C1 segment of cervical spinal cord (tissue), 14 donors: ENCODE measurements at regions not wholly inside any gene's neighbourhood (a gene's known extent, or its start where the extent isn't known, plus 50 kb on each side); places are given as distances from the start of the nearest gene placed in this dataset.
"Not testable (repeated sequence)": the region's sequence is repeated elsewhere in the genome, so short reads cannot be mapped to it uniquely, and the experiment has no call there.

Source experiments
- DNase-seq, 14 donors: peaks; one replicate each; lab custom pipeline; 2025; lab: John Stamatoyannopoulos, UW

DNA sequence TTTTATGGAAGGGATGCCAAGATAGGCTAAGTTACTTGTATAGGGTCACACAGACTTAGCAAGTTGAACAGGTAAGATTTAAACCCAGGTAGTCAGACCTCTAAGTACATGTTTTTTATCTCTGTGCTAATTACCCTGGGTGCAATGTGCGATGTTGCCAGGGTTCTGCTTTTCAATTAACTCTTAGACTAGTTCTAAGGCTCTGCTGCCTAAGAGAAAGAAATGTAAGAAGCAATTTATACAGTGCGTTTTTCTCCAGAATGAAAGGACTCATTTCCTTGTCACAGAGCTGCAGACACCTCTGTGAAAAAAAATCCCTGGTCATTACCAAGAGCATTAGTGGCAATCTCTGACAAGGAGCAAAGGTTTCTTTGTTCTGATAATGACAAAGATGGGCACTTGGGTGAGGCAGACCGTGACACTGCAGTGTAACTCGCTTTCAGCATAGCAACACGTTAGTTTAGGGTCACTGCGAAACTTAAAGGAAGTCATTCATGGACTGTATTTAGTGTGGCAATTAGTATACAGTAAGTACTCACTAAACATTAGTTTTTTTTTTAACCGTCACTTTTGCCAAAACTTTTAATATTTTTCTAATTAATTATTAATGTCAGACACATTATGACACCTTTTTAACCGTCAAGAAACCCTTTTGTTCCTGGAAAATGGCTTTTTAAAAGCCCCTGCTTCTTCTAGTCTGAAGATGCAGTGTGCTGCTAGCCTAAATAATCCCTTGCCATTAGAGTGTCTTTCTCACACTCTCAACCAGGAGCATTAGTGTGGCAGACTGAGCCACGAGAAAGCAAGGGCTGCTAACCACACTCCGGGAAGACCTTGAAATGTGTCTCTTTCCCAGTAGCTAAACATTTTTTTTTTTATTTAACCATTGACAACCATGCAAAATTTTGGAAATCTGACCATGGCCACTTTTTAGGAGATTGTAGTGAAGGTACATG is 520.0 kb upstream of the C9orf72 start:
- DNase-seq = no peak

DNA sequence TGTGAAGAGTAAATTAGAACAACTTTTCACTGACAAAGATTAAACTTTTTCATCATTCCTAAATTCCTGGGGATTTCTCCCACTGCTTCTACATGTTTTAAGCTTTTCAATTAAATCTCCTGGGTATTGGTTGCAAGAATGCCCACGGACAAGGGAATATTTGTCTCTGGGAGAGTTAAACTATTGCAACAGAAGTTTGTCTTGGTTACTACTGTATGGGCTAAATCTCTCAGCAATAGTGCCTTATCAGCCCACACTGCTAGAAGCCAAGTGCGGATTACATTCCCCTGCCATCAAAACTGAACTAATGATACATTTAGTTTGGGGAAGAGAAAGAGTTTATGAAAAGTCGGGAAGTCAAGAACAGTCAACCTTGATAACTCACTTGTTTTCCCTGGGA is 528.2 kb upstream of the C9orf72 start:
- no peak for DNase-seq

DNA sequence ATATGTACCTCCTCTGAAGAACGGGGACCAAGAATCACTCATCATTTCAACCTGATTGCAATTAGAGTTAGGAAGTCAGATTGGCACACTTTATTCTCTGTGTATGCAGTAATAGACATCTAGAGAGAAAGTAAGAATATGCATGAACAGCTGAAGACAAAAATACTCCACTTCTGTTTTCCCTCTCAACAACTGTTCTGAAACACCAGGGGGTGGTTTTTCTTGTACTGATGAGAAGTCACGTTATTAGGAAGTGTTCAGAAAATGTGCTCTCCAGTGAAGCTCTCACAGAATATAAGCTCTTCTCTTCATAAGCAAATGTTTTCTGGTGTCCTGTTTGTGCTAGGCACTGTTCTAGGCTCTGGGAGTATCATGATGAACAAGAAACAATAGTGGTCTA is 531.7 kb upstream of the C9orf72 start:
- DNase-seq = no peak

DNA sequence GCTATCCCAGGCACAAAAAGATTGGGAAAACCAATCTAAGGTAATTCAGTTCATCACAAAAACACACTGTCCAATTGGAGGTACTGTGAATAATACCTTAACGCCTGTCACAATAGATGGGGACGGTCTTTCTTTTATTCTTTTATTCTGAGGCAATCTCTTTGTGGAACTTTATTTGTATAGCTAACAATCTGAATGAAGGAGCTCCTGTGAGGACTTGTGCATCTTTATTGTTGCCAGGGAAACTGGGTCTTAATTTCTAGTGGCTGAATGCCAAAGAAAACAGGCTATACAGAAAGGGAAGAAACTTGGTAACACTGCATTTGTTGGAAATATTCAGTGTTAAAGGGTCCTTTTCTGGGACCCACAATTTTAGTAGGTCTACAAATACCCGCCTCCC is 546.9 kb upstream of the C9orf72 start:
- no peak for DNase-seq

DNA sequence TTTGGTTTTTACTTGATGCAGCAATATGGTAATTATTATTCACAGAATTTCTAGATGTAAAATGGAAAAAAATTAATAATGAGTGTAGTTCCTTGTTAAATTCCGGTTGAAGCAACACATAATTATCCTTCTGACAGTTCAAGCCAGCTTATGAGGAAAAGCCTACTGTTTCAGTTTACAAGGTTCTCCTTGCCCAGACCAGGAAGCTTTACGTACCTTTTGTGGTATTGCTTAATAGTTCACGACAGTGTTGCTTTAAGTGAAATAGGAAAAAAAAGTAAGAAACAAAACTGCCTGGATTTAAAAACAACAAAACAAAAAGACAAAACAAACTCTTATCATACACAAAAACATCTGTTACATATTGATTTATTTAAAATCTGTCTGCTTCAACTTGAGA is 547.3 kb upstream of the C9orf72 start:
- no peak for DNase-seq

DNA sequence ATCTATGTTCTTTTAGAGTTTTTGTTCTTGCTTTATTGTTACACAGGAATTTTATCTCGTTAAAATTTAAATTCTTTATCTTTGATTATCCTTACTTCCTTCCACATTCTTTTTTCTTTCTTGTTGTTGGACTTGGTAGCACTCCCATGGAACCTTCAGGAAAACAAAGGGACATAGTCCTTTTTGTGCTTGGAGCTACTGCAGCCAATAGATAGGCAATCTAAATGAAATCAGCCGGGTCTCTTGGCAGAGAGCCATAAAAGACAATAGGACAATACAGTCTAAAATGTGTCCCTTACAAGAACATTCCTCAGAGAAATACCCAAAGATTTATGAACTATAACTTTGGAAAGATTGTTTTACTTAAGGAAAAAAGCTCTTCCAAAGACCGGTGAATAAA is 548.1 kb upstream of the C9orf72 start:
- no peak for DNase-seq

DNA sequence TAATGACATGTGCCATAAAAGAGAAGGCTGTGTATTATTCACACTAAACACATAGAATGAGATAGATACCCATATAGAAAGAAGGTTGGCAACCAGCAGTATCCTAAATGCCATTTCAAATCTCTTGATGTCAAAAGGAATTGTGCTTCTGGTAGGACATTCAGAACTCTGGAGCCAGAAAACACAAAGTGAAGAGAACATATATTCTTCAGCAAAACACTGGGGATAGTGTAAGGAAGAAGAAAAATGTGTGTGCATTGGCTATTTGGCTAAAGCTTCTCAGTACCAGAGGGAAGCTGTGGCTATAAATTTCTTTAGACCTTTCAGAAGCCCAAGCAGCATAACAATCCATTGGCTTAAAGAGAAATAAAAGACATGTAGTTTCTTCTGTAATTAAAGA is 551.6 kb upstream of the C9orf72 start:
- DNase-seq = no peak

DNA sequence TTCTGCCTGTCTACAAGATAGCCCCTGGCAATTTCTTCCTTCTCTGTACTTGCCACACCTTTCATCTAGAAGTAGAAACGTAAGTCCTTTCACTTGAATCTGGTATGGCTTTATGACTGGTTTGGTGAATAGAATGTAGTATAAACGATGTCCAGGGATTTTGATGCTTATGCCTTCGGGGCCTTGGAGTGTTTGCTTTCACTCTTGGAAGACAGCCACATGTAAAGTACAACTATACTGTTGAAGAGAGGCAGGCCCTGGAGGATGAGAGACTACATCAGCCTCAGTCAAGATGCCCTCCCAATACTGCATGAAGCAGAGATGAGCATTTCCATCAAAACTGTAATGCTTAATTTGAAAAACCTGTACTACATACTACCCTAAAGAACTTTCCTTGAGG is 553.8 kb upstream of the C9orf72 start:
- DNase-seq = no peak

DNA sequence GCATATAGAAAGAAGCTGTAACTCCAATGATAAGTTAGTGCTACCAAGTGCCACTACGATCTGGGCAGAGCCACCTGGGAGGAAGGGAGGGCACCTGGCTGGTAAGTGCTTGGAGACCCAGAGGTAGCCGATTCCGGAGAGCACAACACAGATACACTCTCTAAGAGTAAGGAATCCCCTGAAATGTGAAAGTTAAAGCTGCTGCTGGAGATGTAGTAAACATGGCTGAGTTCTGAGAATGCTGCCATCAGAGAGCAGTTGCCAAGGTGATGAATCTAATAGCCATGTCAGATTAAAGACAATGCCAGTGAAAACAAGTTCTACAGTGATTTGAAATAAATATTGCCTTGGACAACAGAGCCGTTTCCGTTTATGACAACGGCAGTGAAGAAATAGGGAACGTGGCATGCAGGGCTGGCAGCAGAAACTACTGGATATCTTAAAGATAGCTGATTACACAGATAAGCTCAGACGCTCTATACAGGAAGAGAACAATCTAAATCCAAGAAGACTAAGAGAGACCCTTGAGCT is 561.2 kb upstream of the C9orf72 start:
- no peak for DNase-seq

DNA sequence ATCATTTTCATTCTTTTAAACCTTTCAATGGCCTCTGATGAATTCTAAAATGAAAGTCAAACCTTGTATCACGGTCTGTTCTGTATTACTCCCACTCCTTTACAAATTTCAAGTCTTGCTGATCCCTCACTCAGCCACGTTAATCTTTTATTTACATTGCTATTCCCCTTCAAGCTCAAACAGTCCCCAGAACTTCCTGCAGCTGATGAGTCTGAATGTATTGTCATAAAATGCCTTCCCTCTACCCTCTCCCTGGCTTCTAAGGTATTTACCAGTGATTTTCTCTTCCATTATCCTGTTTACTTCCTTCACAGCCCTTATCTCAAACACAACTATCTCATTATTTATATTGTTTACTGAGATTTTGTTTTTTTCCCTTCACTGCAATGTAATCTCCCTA is 562.3 kb upstream of the C9orf72 start:
- DNase-seq = no peak

DNA sequence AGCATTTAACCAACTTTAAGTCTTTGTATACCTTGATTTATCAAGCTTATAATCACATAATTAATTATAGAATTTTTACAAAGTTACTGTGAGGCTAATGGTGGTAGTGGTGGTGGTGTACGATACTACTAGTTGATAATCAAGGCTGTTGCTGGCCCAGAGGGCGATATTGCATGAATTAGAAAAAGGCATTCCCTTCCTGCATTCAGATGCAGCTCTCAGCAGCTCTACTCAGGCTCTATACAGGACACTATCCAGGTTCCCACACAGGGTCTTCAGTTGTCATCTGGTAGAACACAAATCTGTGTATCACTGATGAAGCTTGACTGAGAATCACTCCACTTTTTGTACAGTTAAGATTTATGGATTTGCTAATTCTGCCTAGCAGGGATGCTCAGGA is 562.8 kb upstream of the C9orf72 start:
- DNase-seq = no peak

DNA sequence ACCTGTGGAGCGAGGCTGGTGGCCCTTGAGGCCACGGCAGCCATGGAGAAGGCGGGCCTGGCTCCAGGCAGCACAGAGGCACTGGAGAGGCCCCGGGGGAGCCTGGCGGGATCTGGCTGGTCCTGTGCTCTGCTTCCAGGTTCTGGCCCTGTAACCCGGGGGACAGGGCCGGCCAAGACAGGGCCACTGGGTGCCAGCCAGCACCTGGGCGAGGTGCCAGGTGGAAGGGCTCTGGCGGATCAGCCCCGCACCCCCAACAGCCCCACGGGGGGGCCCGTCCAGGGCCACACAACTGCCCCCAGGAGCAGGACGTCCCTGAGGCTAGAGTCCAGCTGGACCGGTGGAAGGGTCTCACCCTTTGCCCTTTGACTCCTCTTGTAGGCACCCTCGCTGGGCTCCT is 574.1 kb upstream of the C9orf72 start:
- not testable (repeated sequence) for DNase-seq

DNA sequence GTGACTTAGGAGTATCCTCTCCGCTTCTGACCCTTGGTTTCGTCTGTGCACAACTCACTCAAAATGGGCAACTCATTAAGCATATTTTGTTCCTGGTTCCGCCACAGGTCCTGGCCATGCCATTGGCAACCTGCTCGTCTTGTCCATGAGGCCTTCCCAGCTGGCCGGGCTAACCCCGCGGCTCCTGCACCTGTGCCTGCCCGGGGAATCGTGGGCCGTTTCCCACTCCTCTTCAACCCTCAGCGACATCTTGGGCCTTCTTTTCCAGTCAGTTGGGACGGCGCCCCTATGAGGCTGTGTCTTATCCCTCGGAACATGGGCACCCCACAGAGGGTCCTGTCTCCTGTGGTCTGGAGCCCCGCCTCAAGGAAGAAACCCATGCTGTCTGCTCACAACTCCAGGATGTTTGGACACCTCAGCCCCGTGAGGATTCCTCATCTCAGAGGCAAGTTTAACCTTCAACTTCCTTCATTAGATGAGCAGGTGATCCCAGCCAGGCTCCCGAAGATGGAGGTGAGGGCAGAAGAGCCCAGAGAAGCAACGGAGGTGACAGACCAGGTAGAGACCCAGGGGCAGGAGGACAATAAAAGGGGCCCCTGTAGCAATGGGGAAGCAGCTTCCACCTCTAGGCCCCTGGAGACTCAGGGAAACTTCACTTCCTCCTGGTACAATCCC is 574.8 kb upstream of the C9orf72 start:
- DNase-seq = not testable (repeated sequence)

DNA sequence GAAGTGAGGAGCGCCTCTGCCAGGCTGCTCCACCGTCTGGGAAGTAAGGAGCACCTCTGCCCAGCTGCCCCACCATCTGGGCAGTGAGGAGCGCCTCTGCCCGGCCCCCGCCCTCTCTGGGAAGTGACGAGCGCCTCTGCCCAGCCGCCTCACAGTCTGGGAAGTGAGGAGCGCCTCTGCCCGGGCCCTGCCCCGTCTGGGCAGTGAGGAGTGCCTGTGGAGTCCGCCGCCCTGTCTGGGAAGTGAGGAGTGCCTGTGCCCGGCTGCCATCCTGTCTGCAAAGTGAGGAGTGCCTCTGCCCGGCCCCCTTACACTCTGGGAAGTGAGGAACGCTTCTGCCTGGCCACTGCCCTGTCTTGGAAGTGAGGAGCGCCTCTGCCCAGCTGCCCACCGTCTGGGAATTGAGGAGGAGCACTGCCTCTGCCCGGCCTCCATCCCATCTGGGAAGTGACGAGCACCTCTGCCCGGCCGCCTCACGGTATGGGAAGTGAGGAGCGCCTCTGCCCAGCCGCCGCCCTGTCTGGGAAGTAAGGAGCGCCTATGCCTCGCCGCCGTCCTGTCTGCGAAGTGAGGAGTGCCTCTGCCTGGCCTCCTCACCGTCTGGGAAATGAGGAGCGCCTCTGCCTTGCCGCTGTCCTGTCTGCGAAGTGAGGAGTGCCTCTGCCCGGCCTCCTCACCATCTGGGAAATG is 576.2 kb upstream of the C9orf72 start:
- not testable (repeated sequence) for DNase-seq

DNA sequence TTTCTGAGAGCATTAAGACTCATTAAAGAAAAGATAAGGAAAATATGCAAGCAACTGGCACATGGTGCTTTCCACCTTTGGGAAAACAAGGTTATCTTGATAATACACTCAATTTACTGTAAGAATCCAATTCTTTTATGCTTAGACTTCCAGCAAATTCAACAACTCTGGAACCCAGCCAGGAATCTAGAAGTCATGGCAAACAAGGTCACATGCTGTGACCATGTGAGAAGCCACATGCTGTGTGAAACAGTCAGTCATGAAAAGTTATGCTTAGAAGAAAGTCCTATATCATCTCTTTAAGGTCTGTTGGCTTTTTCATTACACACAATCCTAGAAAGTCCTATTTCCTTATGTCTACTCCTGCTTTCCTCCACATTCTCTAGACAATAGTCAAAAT is 581.8 kb upstream of the C9orf72 start:
- no peak for DNase-seq

DNA sequence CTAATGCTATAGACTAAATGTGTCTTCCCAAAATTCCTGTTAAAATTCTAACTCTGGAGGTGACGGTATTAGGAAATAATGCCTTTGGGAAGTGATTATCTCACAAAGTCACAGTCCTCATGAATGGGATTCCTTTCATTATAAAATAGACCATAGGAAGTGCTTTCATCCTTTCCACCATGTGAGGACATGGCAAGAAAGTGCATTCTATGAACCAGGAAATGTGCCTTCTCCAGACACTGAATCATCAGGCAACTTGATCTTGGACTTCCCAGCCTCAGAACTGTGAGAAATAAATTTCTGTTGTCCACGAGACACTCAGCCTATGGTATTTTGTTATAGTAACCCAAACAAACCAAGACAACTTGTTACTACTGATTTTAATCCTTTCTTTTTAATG is 582.4 kb upstream of the C9orf72 start:
- no peak for DNase-seq

DNA sequence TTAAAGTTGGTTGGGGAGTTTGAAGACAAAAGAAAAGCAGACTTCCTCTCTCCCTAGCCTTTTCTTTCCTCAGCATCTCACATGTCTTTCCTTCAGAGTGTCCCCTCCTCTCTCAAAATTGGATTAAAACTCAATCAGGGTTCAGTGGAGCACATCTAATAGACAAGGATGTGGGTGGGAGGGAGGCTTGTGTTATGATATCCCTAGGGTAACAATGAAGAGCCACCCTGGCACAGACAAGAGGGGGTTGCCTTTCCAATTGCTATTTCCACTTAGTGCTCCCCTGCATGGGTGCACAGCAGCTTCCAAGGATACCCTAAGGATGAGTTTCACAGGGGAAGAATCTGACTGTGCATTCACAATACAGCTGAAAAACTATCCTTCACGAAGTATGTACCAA is 585.2 kb upstream of the C9orf72 start:
- no peak for DNase-seq

DNA sequence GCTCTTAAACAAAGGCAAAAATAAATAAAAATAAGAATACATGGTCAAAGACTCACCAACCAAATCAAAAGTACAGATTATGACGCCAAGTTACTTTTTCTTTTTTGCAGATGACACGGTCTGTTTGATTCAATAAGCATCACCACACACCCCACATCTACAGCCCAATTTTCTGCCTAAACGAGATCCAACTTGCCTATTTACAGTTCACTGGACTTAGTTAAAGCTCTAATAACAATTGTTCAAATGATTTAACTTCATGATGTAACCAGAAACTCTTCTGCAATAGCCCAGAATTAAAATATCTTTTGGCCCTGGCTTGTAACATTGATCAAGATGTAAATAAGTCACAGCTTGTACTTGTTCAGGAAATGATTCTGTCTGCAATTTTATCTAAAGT is 590.3 kb upstream of the C9orf72 start:
- no peak for DNase-seq

DNA sequence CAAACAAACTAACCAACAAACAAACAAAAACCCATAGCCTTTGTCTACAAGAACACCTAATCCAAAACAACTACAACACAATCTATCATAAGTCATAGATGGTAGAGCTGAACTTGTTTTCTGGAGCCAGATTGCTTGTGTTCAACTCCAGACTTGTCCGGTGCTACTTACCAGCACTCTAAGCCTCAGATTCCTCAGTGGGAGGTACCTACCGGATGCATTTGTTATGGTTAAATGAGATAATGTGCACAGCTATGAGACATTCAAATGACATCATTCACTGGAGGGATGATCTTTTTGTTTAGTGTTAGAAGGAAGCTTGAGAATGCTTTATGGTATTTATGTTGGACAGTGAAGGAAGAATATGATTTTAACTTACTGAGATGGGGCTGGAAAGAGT is 592.9 kb upstream of the C9orf72 start:
- no peak for DNase-seq

DNA sequence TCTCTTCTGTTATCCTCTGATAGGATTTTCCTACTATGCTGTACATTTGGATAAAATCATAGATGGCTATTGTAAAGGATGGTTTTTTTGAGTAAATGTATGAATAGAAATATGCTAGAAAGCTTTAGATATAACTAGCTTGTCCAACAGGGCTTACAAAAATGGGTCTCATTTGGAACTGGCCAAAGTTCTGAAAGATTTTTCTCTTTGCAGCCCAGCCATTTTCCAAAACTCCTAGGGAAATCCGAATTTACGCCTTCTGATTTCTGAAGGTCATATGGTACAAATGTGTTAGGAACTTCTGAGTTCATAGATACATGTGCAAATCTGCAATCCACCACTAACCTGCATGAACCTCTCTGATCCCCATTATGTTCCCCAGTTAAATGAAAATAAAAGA is 603.9 kb upstream of the C9orf72 start:
- DNase-seq = no peak

DNA sequence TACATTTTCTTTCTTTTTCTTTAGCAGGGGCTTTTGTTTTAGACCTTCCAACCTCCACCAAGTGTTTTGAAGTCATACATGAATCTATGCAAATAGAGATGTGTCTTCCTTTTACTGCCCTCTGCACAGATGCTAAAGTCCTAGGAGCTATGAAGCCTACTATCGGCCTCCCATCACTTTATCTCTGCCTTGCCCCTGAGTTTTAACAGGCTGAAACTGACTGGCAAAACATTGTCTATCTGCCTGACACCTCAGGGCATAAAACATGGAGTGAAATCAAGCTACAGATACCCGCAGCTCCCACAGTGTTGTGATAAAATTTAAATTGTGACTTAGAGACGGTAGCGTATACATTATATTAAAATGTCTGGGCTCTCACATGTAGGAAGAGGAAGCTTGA is 604.6 kb upstream of the C9orf72 start:
- no peak for DNase-seq

DNA sequence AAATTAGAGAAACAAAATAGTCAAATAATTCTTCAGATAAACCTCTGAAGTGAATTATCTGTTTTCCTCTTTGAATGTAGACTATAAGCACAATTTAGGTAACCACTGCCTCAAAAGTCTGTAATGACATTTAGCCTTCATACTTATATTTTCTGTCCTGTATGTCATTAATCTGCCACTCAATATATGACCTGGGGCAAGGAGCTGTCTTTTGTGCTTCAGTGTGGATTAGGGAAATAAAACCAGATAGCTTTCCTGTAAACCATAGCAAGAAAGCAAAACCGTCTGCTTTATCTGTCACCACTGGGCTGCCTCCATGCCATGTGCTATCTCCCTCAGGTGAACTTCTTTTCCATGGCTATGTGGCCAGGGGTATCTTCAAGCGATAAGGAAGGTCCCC is 606.6 kb upstream of the C9orf72 start:
- DNase-seq = no peak
